BE2C (cell line): ENCODE measurements at regions not wholly inside any gene's neighbourhood (a gene's known extent, or its start where the extent isn't known, plus 50 kb on each side); places are given as distances from the start of the nearest gene placed in this dataset.
"Not testable (repeated sequence)": the region's sequence is repeated elsewhere in the genome, so short reads cannot be mapped to it uniquely, and the experiment has no call there.

Source experiments
- DNase-seq: peaks from one replicate; pipeline ENCODE4 v3.0.0-alpha.2; 2020
- H3K27me3 ChIP-seq: fragments of 250-450 bp; sonication (Bioruptor Pico); 2 replicates; pipeline ENCODE4 v1.5.1; 2020; ENCODE audit warnings: mild to moderate bottlenecking
- H3K36me3 ChIP-seq: fragments of 250-450 bp; sonication (Bioruptor Pico); 2 replicates; pipeline ENCODE4 v1.5.1; 2020; ENCODE audit warnings: mild to moderate bottlenecking
- H3K4me1 ChIP-seq: fragments of 250-450 bp; sonication (Bioruptor Pico); 2 replicates; pipeline ENCODE4 v1.5.1; 2020
- H3K4me3 ChIP-seq: 2 replicates; pipeline ENCODE4 v1.5.1; 2011; ENCODE audit warnings: low read depth, low read length
- H3K9me3 ChIP-seq: fragments of 250-450 bp; sonication (Bioruptor Pico); 2 replicates; pipeline ENCODE4 v1.5.1; 2020
- CTCF ChIP-seq: IDR thresholded peaks from 2 replicates; pipeline ENCODE4 v1.5.1; 2012; ENCODE audit warnings: mild to moderate bottlenecking, low read depth, low read length

GRCh38 chr14:38600572-38600971, 344.7 kb upstream of the CLEC14A start:
- TF ChIP-seq CTCF: peak; percentile 26; the same call in 1 of the 2 replicates
- H3K9me3 ChIP-seq, DNase-seq, H3K27me3 ChIP-seq, H3K4me3 ChIP-seq, H3K4me1 ChIP-seq, H3K36me3 ChIP-seq: not testable (repeated sequence)

- Histone ChIP-seq H3K9me3 (no peaks in the 10 kb centered on the region), H3K36me3 (no peaks in the 10 kb centered on the region), H3K27me3 (no peaks in the 10 kb centered on the region), H3K4me3 (no peak overlapping the region), H3K4me1 (peaks cover 8% of the 10 kb centered on the region)
- no peak for TF ChIP-seq CTCF
- no peak for DNase-seq
Observed at GRCh38 chr14:38593476-38593875, 337.6 kb upstream of the CLEC14A start.

GRCh38 chr14:38592764-38593442, 337.0 kb upstream of the CLEC14A start:
- no peaks in the 10 kb centered on the region for H3K36me3 ChIP-seq
- H3K4me1 ChIP-seq: peaks cover 8% of the 10 kb centered on the region
- no peak for DNase-seq
- H3K27me3 ChIP-seq: no peaks in the 10 kb centered on the region
- TF ChIP-seq CTCF: no peak
- no peak overlapping the region for H3K4me3 ChIP-seq
- H3K9me3 ChIP-seq: no peaks in the 10 kb centered on the region

GRCh38 chr14:38589747-38590350, 334.0 kb upstream of the CLEC14A start:
- DNase-seq: no peak
- Histone ChIP-seq H3K36me3 (no peaks in the 10 kb centered on the region), H3K4me1 (peaks cover 8% of the 10 kb centered on the region), H3K27me3 (no peaks in the 10 kb centered on the region), H3K4me3 (no peak overlapping the region), H3K9me3 (no peaks in the 10 kb centered on the region)
- TF ChIP-seq CTCF: no peak

GRCh38 chr14:38583471-38583870, 327.6 kb upstream of the CLEC14A start:
- TF ChIP-seq CTCF: no peak
- H3K27me3 ChIP-seq: no peaks in the 10 kb centered on the region
- peaks cover under 1% of the 10 kb centered on the region; the same call in 1 of the 2 replicates for H3K4me1 ChIP-seq
- no peaks in the 10 kb centered on the region for H3K36me3 ChIP-seq
- no peak overlapping the region for H3K4me3 ChIP-seq
- no peak for DNase-seq
- H3K9me3 ChIP-seq: no peaks in the 10 kb centered on the region

- Histone ChIP-seq H3K4me3 (no peak overlapping the region), H3K4me1 (peaks cover 4% of the 10 kb centered on the region), H3K36me3 (no peaks in the 10 kb centered on the region), H3K27me3 (no peaks in the 10 kb centered on the region), H3K9me3 (no peaks in the 10 kb centered on the region)
- peak; percentile 23 for DNase-seq
- TF ChIP-seq CTCF: no peak
Observed at GRCh38 chr14:38578278-38578681, 322.4 kb upstream of the CLEC14A start.
